Ovary (tissue), 7 donors: ENCODE measurements at regions not wholly inside any gene's neighbourhood (a gene's known extent, or its start where the extent isn't known, plus 50 kb on each side); places are given as distances from the start of the nearest gene placed in this dataset.

Experiments
- DNase-seq, 5 donors: peaks; one replicate each; pipeline ENCODE4 v3.0.0-alpha.2; 2019 to 2020
- H3K27ac ChIP-seq, 2 donors: fragments of 200-600 bp; one replicate each; pipeline versions ENCODE4 v1.5.1 to v1.8.0; 2019 to 2022
- H3K27me3 ChIP-seq: fragments of 200-600 bp; one replicate; pipeline ENCODE4 v1.8.0; 2022
- H3K36me3 ChIP-seq: fragments of 200-600 bp; sonication (generic); one replicate; pipeline ENCODE4 v1.5.1; 2019
- H3K4me1 ChIP-seq: one replicate; pipeline ENCODE4 v1.8.1; 2013; ENCODE audit warnings: mild to moderate bottlenecking, moderate library complexity; ENCODE audit not compliant: insufficient read depth
- H3K4me3 ChIP-seq: fragments of 200-600 bp; sonication (generic); one replicate; pipeline ENCODE4 v1.5.1; 2017
- H3K9me3 ChIP-seq, 2 donors: fragments of 200-600 bp in 1 of 2; sonication (generic) in 1 of 2; one replicate each; pipeline versions ENCODE4 v1.5.1 to v1.8.1; 2013 to 2019; ENCODE audit warnings: mild to moderate bottlenecking in 1 of 2, moderate library complexity in 1 of 2
- EP300 ChIP-seq: sonication (generic); formaldehyde crosslinking; IDR thresholded peaks from one replicate; pipeline ENCODE4 v1.6.1; 2017; ENCODE audit warnings: antibody characterized with exemption
- POLR2A ChIP-seq: fragments of 450-650 bp; IDR thresholded peaks from one replicate; pipeline ENCODE4 v1.6.1; 2017; ENCODE audit warnings: antibody characterized with exemption, mild to moderate bottlenecking, moderate library complexity
- WGBS, 3 donors: extraction: QIAGEN DNeasy Blood & Tissue Kit in 1 of 3; methylation state at CpG; one replicate each; pipeline versions ENCODE4 v1.1.5 to v1.1.7; 2013 to 2017; 5-methylcytosine and 5-hydroxymethylcytosine counted together
- intact Hi-C, 4 donors: fragments of 100-400 bp; cut with DNase I; formaldehyde crosslinking; loops; one replicate each; pipeline versions ENCODE4 v1.11.0 to v1.15.1; 2022 to 2023
- TF ChIP-seq, protein P1 (sequence below), 3 donors: fragments of 450-650 bp in 2 of 3; fragments of 200-600 bp in 1 of 3; IDR thresholded peaks; one replicate each; pipeline versions ENCODE4 v1.5.1 to v1.8.0; 2016 to 2022; ENCODE audit warnings: antibody characterized with exemption in 3 of 3, mild to moderate bottlenecking in 1 of 3
- donor health status: DM: no; HTN: no; CAD: no; lungs with moderate emphysema.
- donor health status: DM: no; HTN: no; CAD: no.
- donor health status: Bipolar disorder and iron deficiency.
- donor health status: DM: no; HTN: no; CAD: no.
- donor health status: DM: yes; HTN: yes; CAD: no.

DNA sequence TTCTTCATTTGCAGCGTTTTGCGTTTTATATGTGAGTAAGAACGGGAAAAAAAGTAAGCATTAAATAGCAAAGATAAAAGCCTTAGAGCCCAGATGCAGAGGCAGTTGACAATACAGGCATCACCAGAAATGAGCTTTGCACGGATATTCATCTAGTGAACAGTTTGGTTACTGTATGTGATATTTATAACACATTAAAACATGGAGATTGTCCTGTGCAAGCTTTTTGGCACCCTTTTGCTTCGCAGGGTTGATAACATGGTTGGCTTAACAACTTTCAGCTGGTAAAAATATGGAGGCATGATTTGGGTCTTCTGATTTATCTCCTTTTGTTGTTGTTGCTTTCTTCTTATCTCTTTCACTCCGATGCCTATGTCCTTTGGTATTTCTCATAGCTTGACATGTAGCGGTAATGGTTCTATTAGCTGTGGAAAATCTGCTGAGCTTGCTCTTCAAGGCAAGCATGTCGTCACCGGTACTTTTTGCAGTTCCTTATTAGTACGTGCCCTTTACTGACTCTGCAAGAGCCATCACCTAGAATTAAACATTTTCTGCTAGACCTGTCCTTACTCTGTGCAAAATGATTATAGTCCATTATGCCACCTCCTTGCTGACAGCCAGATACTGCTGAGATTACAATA, 102.9 kb downstream of the PCDH7 start:
- Histone ChIP-seq H3K36me3 (no peaks in the 10 kb centered on the region), H3K9me3 (no peaks in the 10 kb centered on the region), H3K4me3 (no peak overlapping the region), H3K4me1 (no peaks in the 10 kb centered on the region), H3K27ac (no peak overlapping the region), H3K27me3 (no peaks in the 10 kb centered on the region)
- TF ChIP-seq POLR2A (no peak), EP300 (no peak)
- TF ChIP-seq, protein P1, sequence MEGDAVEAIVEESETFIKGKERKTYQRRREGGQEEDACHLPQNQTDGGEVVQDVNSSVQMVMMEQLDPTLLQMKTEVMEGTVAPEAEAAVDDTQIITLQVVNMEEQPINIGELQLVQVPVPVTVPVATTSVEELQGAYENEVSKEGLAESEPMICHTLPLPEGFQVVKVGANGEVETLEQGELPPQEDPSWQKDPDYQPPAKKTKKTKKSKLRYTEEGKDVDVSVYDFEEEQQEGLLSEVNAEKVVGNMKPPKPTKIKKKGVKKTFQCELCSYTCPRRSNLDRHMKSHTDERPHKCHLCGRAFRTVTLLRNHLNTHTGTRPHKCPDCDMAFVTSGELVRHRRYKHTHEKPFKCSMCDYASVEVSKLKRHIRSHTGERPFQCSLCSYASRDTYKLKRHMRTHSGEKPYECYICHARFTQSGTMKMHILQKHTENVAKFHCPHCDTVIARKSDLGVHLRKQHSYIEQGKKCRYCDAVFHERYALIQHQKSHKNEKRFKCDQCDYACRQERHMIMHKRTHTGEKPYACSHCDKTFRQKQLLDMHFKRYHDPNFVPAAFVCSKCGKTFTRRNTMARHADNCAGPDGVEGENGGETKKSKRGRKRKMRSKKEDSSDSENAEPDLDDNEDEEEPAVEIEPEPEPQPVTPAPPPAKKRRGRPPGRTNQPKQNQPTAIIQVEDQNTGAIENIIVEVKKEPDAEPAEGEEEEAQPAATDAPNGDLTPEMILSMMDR (IDR thresholded peaks at IDR 0.05) = no peak
- no peak for DNase-seq
- intact Hi-C loops = no loop called here
- WGBS, 3 donors = 69 to 75% (median 73%) methylated on average over 10 of the region's 10 CpGs

DNA sequence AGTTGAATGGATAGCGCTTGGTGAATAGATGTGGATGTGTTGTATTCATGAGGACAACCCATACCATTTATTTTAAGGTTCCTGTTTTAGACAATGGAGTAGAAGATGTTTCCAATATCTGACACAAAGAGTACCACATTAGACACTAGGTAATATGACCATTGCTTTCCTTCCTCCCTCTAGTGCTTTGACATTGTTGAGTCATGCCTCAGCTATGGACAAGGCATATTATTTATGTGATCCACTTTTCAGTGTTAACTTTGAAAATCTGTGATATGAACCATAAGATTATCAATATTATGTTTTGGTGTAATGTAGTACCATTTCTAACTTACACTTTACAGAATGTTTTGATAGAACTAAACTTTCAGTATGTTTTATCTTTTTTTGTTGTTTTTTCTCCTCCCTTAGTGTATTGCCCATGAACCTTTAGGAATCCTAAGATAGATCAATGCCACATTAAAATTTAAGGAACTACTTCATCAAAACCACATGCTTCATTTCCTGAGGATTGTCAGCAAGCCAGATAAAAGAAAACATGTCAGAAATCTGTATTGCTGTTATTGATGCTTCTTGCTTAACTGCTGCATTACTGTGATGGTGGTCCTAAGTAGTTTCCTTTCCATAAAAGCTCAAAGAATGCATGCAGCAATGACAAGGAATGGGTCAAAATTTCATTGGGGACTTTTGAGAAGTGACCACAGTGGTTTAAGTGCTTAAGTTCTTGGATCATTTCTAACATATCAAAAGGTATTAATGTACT, 105.0 kb downstream of the PCDH7 start:
- 90 to 98% (median 94%) methylated on average over 1 of the region's 1 CpG for WGBS, 3 donors
- TF ChIP-seq, protein P1 (IDR thresholded peaks at IDR 0.05) = no peak
- TF ChIP-seq EP300 = no peak
- no peak for TF ChIP-seq POLR2A
- Histone ChIP-seq H3K9me3 (no peaks in the 10 kb centered on the region), H3K36me3 (no peaks in the 10 kb centered on the region), H3K27ac (no peak overlapping the region), H3K27me3 (no peaks in the 10 kb centered on the region), H3K4me3 (no peak overlapping the region), H3K4me1 (no peaks in the 10 kb centered on the region)
- DNase-seq = no peak
- intact Hi-C loops = no loop called here

DNA sequence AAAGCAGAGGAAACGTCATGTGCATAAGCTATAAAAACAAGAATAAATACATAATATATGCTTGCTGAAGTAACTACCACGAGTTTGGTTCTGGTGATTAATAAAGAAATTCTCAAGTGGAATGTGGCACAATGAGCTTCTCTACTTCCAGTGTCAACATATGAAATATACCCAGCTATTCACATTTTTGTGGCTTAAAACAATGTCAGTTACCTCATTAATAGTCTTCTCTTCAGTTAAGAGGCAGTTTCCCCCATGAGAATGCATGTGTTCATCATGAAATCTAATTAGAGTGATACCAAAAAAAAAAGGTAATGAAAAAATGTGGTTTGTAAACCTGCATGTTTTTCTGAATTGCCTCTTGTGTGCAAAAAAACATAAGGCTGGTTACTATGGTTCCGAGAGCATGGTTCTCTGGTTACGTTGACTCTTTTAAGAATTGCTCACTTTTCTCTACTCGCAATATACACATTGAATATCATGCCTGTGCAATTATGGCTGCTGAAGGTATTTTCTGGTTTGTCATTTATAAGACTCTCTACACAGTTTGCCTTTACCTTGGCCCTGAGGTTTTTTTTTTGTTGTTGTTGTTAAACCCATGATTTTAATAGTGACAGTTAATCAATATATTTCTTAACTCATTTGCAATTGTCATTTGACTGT, 108.2 kb downstream of the PCDH7 start:
- Histone ChIP-seq H3K9me3 (no peaks in the 10 kb centered on the region), H3K36me3 (no peaks in the 10 kb centered on the region), H3K27me3 (no peaks in the 10 kb centered on the region), H3K4me3 (no peak overlapping the region), H3K27ac (no peak overlapping the region), H3K4me1 (no peaks in the 10 kb centered on the region)
- TF ChIP-seq EP300 (no peak), POLR2A (no peak)
- TF ChIP-seq, protein P1 (IDR thresholded peaks at IDR 0.05) = no peak
- WGBS, 3 donors = 90 to 93% (median 91%) methylated on average over 5 of the region's 5 CpGs
- no peak for DNase-seq
- intact Hi-C loops = no loop called here

DNA sequence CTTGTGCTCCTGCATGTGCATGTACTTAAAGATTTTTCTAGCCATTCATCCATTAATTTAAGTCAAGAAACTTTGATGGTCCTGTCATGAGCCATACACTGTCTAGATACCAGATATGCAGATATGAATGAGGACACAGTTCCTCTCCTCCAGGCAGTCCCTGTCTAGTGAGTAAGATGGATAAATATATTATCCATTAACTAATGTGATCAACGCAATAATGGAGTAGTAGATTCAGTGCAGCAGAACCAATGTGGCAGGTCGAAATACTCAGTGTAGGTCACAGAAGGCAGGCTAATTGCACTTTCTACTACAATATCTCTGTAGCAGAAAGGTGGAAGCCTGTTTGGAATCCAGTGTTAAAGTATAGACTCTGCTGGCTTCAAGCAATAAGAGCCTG, 112.5 kb downstream of the PCDH7 start:
- DNase-seq = no peak
- no peaks in the 10 kb centered on the region for H3K36me3 ChIP-seq
- no peaks in the 10 kb centered on the region for H3K9me3 ChIP-seq
- H3K4me3 ChIP-seq = no peak overlapping the region
- TF ChIP-seq, protein P1 (IDR thresholded peaks at IDR 0.05) = no peak
- TF ChIP-seq EP300 (no peak), POLR2A (no peak)
- intact Hi-C loops = no loop called here
- H3K27ac ChIP-seq = no peak overlapping the region
- no peaks in the 10 kb centered on the region for H3K4me1 ChIP-seq
- H3K27me3 ChIP-seq = no peaks in the 10 kb centered on the region
- 86 to 98% (median 96%) methylated on average over 2 of the region's 2 CpGs for WGBS, 3 donors
